AG04449 (cell line): ENCODE measurements at regions not wholly inside any gene's neighbourhood (a gene's known extent, or its start where the extent isn't known, plus 50 kb on each side); places are given as distances from the start of the nearest gene placed in this dataset.

Source experiments
- CTCF ChIA-PET: fragments of 350-600 bp; formaldehyde crosslinking; extraction: SDS; loops from one replicate; lab custom pipeline; 2021; ENCODE audit warnings: antibody characterized with exemption; lab: Yijun Ruan, JAX
- POLR2A ChIA-PET: fragments of 400-600, 350-600 bp; formaldehyde crosslinking; extraction: SDS; loops from one replicate; lab custom pipeline; 2020; ENCODE audit warnings: antibody characterized with exemption, inconsistent platforms; lab: Yijun Ruan, JAX
- DNase-seq: peaks from one replicate; pipeline ENCODE4 v3.0.0-alpha.2; 2010; ENCODE audit warnings: low read depth, low spot score
- H3K4me3 ChIP-seq: 2 replicates; pipeline ENCODE4 v1.5.1; 2011; ENCODE audit warnings: low read depth, mild to moderate bottlenecking, control low read depth, low read length
- CTCF ChIP-seq: IDR thresholded peaks from one replicate; pipeline ENCODE4 v1.5.1; 2011; ENCODE audit warnings: mild to moderate bottlenecking, moderate library complexity, low read length, control low read depth, inconsistent platforms; ENCODE audit not compliant: insufficient read depth; ENCODE audit errors: missing control alignments

DNA sequence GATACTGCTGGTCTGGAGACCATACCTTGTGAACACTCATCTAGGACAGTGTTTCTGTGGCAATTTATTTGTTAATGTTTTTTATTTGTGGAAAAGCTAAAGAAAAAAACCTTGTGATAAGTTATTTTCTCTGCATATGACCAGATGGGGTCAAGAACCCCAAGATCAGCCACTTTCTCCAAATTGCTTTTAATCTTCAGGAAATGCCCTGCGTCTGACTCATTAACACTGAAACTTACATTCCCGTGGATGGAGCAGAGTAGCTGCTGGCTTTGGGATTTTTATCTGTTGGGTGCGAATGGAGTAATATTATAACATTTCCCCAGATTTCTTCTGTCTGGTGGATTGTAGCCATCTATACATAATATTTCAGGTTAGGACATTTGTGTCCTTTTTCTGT lies 444.5 kb downstream of the SH3GL2 start:
- ChIA-PET CTCF (no interaction called here), POLR2A (no interaction called here)
- TF ChIP-seq CTCF, result no peak
- DNase-seq, result no peak
- no peak overlapping the region for H3K4me3 ChIP-seq

DNA sequence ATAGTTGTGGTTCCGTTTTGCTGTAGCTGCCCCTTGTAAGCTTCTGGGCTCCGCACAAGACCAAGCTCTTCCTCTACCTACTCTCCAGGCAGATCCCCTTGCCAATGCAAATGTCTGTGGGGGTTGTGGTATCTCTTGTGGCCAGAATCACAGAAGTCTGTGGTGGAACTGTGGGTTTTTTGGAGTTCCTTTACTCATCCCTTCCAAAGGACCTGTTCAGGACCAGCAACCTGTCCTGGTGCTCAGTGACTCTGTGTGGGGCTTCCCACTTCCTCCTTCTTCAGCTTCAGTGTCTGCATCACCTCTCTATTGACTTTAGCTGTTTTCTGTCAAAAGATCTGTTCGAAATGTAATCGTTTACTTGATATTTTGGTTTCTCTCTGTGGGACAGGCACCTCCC lies 441.3 kb upstream of the ADAMTSL1 start:
- POLR2A ChIA-PET, result no interaction called here
- CTCF ChIA-PET, result no interaction called here
- no peak for TF ChIP-seq CTCF
- no peak for DNase-seq
- H3K4me3 ChIP-seq, result no peak overlapping the region

DNA sequence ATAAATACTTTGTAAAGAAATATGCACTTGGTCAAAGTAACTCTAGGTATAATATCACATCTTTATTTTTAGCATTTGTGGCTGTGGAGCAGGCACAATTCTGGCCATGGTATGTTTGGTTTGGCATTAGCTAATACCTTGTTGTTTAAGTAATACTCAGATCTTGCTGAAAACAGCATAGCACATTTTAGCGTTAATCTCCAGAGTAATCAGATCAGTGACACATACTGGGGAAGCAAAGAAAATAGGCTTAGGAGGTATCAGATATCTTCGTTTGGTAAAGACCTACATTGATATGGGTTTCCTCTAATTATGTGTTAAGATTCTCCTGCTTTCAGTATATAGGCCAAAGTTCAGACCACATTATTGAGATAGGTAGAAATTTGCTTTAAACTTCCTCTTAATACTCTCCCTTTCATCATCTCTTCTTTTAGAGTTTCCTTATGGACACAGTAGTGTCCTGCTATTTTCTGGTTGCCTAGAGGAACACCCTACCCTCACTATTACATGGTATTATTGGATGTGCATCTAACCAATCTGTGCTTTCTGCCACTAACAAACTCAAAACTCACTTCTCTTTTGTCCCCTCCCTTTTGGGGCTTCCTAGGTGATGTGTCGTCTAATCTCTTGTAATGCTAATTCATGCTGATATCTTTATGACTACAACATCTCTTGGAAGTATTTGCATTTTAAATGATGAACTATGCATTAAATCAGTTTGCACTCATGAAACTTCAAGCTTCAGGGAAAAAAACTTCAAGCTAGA lies 437.3 kb upstream of the ADAMTSL1 start:
- DNase-seq, result no peak
- POLR2A ChIA-PET, result no interaction called here
- H3K4me3 ChIP-seq, result no peak overlapping the region

DNA sequence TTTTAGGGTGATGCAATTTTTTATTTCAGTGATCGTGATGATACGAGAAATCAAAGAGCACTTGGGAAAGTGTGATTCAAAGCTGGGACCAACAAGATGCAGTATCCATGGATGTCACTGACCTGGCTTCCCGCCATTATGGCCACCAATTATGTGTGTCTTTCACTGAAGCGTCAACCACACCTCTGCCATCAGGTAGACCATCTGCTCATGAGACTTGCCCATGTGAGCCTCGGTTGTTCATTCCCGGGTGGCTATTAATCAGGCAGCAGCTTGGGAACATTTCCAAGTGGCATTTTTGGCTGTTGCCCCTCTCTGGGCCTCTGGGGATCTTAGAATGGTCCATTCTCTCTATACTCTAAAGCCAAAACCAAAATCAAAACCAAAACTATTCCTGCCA lies 436.0 kb upstream of the ADAMTSL1 start:
- POLR2A ChIA-PET, result no interaction called here
- no peak for TF ChIP-seq CTCF
- H3K4me3 ChIP-seq, result no peak overlapping the region
- DNase-seq, result no peak
- CTCF ChIA-PET, result no interaction called here

More for the DNA sequence above, 437.3 kb upstream of the ADAMTSL1 start:
- TF ChIP-seq CTCF, result no peak
- CTCF ChIA-PET, result no interaction called here

DNA sequence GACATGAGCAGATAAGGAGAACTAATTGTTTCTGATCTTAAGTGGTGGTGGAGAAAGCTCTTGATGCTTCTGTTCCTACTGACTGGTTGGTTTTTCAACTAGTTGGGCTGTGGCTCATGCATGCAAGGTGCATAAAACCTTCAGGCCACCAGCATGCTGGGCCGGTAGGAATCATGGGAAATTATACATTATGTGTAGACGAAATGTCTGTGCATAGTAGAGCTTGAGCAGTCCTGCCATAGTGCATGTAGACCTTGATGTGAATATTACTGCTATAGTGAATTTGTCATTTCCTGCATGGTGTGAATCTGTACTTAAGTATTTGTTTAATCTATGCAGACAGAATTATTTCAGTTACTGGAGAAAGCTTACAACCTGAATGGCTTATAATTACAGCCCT lies 433.6 kb upstream of the ADAMTSL1 start:
- DNase-seq, result no peak
- no peak for TF ChIP-seq CTCF
- ChIA-PET POLR2A (no interaction called here), CTCF (no interaction called here)
- no peak overlapping the region for H3K4me3 ChIP-seq

DNA sequence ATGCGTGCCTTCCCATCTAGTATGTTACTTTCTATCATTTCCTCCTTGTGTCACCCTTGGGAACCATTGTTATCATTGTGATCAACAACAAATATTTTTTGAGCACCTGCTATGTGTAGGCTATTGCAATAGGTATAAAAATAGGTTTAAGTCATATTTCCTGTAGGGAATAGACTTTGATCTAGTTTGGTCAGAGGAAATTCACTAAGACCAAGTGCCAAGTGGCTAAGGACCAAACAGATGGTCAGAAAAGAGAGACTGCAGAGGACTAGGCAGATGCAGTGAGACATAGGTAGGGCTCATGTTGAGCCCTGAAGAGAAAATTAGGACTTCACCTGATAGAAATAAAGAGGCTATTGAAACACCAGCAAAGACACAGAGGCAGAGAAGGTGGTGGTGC lies 430.0 kb upstream of the ADAMTSL1 start:
- no peak for TF ChIP-seq CTCF
- ChIA-PET POLR2A (no interaction called here), CTCF (no interaction called here)
- no peak for DNase-seq
- H3K4me3 ChIP-seq, result no peak overlapping the region
